Liver (tissue), 7 donors: ENCODE measurements at regions not wholly inside any gene's neighbourhood (a gene's known extent, or its start where the extent isn't known, plus 50 kb on each side); places are given as distances from the start of the nearest gene placed in this dataset.
"Not testable (repeated sequence)": the region's sequence is repeated elsewhere in the genome, so short reads cannot be mapped to it uniquely, and the experiment has no call there.

Source experiments
- DNase-seq: peaks from one replicate; pipeline ENCODE4 v3.0.0-alpha.2; 2017; ENCODE audit warnings: low spot score
- H3K27ac ChIP-seq, 2 donors: one replicate each; pipeline ENCODE4 v1.7.0; 2013; ENCODE audit warnings: inconsistent platforms in 2 of 2, low read length in 2 of 2, control low read depth in 1 of 2, low read depth in 1 of 2, mild to moderate bottlenecking in 1 of 2
- H3K27me3 ChIP-seq, 4 donors: one replicate each; pipeline versions ENCODE4 v1.6.1 to v1.7.0; 2013; ENCODE audit warnings: low read length in 3 of 4, inconsistent platforms in 1 of 4, mild to moderate bottlenecking in 1 of 4, moderate library complexity in 1 of 4; ENCODE audit not compliant: control insufficient read depth in 4 of 4, insufficient read depth in 4 of 4
- H3K36me3 ChIP-seq, 4 donors: one replicate each; pipeline versions ENCODE4 v1.6.1 to v1.7.0; 2013; ENCODE audit warnings: low read length in 3 of 4, mild to moderate bottlenecking in 3 of 4, low read depth in 1 of 4, moderate library complexity in 1 of 4; ENCODE audit not compliant: control insufficient read depth in 4 of 4, insufficient read depth in 3 of 4
- H3K4me1 ChIP-seq, 4 donors: one replicate each; pipeline versions ENCODE4 v1.6.1 to v1.7.0; 2013; ENCODE audit warnings: low read length in 3 of 4, mild to moderate bottlenecking in 3 of 4, moderate library complexity in 1 of 4; ENCODE audit not compliant: control insufficient read depth in 4 of 4, insufficient read depth in 4 of 4
- H3K4me3 ChIP-seq, 3 donors: one replicate each; pipeline versions ENCODE4 v1.6.1 to v1.7.0; 2013; ENCODE audit warnings: low read length in 3 of 3, control low read depth in 1 of 3, low read depth in 1 of 3, mild to moderate bottlenecking in 1 of 3
- H3K9ac ChIP-seq, 2 donors: one replicate each; pipeline ENCODE4 v1.7.0; 2013; ENCODE audit warnings: low read length in 2 of 2, mild to moderate bottlenecking in 2 of 2, moderate library complexity in 2 of 2, control low read depth in 1 of 2, low read depth in 1 of 2
- H3K9me3 ChIP-seq, 4 donors: one replicate each; pipeline versions ENCODE4 v1.6.1 to v1.7.0; 2013; ENCODE audit warnings: low read length in 3 of 4; ENCODE audit not compliant: control insufficient read depth in 4 of 4
- EGR1 ChIP-seq, 2 donors: IDR thresholded peaks; 2 replicates each; pipeline ENCODE4 v1.6.1; 2016 to 2018; ENCODE audit warnings: antibody characterized with exemption in 2 of 2, low read depth in 2 of 2
- GABPA ChIP-seq, 2 donors: IDR thresholded peaks in 1 of 2; conservative IDR thresholded peaks in 1 of 2; 2 replicates each; pipeline ENCODE4 v1.6.1; 2016; ENCODE audit warnings: antibody characterized with exemption in 2 of 2, mild to moderate bottlenecking in 1 of 2, moderate library complexity in 1 of 2
- HNF4A ChIP-seq, 2 donors: conservative IDR thresholded peaks; 2 replicates each; pipeline ENCODE4 v1.6.1; 2016; ENCODE audit warnings: antibody characterized with exemption in 2 of 2, mild to moderate bottlenecking in 2 of 2
- JUND ChIP-seq, 2 donors: IDR thresholded peaks; 2 replicates each; pipeline ENCODE4 v1.6.1; 2016; ENCODE audit warnings: antibody characterized with exemption in 2 of 2
- MAX ChIP-seq: IDR thresholded peaks from 2 replicates; pipeline ENCODE4 v1.6.1; 2016; ENCODE audit warnings: antibody characterized with exemption
- REST ChIP-seq: IDR thresholded peaks from 2 replicates; pipeline ENCODE4 v1.6.1; 2016; ENCODE audit warnings: antibody characterized with exemption, mild to moderate bottlenecking
- RXRA ChIP-seq, 2 donors: IDR thresholded peaks; 2 replicates each; pipeline ENCODE4 v1.6.1; 2017 to 2018; ENCODE audit warnings: antibody characterized with exemption in 2 of 2, mild to moderate bottlenecking in 1 of 2
- WGBS: extraction: QIAGEN DNeasy Blood & Tissue Kit; methylation state at CpG from one replicate; pipeline ENCODE4 v1.1.7; 2013; 5-methylcytosine and 5-hydroxymethylcytosine counted together
- donor health status: healthy.
- donor health status: healthy.
- donor health status: healthy.
- donor health status: healthy.

- not testable (repeated sequence) for H3K27ac ChIP-seq, H3K36me3 ChIP-seq, DNase-seq, H3K9ac ChIP-seq, H3K4me3 ChIP-seq, H3K4me1 ChIP-seq, H3K27me3 ChIP-seq
- 96% methylated on average over 9 of the region's 9 CpGs for WGBS
- H3K9me3 ChIP-seq, result peaks cover 0 to 10% (median 8%) of the 10 kb centered on the region in 4 donors
These were observed 108.9 kb upstream of the COL5A1 start for GRCh38 chr9:134532661-134533060.

- no peak for DNase-seq
- no peaks in the 10 kb centered on the region for H3K4me1 ChIP-seq
- H3K27me3 ChIP-seq, result peaks cover 0 to 4% (median 2%) of the 10 kb centered on the region in 4 donors
- H3K9ac ChIP-seq, result no peak overlapping the region
- no peaks in the 10 kb centered on the region for H3K36me3 ChIP-seq
- no peak overlapping the region for H3K27ac ChIP-seq
- no peak for TF ChIP-seq RXRA (IDR thresholded peaks at IDR 0.05)
- no peak for TF ChIP-seq EGR1 (IDR thresholded peaks at IDR 0.05; ENCODE audit: low read depth in 2 of 2)
- no peak for TF ChIP-seq JUND (IDR thresholded peaks at IDR 0.05)
- WGBS, result 69% methylated on average over 28 of the region's 28 CpGs
- no peak overlapping the region for H3K4me3 ChIP-seq
- H3K9me3 ChIP-seq, result peaks cover 0 to 10% (median 8%) of the 10 kb centered on the region in 4 donors
These were observed 107.6 kb upstream of the COL5A1 start for GRCh38 chr9:134533850-134534588.

DNA sequence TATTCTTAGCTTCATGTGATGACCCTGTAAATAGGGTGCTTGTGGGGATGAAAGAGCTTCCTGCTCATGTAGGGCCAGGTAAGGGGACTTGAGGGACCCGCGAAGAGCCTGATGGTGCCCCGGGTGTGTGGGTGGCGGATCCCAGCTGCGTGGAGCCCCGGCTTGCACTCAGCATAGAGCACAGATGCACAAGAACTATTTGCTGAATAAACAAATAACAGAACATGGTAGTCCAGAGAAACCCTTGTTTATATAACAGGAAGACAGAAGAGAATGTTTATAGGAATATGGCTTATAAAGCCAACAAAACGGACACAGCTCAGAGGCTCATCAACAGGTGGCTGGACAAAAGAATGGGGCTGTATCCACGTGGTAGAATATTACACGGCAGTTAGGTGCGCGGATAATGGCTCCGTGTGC, 106.9 kb upstream of the COL5A1 start:
- no peaks in the 10 kb centered on the region for H3K4me1 ChIP-seq
- peaks cover 0 to 10% (median 8%) of the 10 kb centered on the region in 4 donors for H3K9me3 ChIP-seq
- TF ChIP-seq REST (no peak), HNF4A (conservative IDR thresholded peaks at IDR 0.05) (no peak), GABPA (IDR thresholded peaks at IDR 0.05 in 1 of 2, conservative IDR thresholded peaks at IDR 0.05 in 1 of 2) (no peak)
- no peak overlapping the region for H3K4me3 ChIP-seq
- WGBS, result 78% methylated on average over 12 of the region's 12 CpGs
- H3K27me3 ChIP-seq, result peaks cover 0 to 7% (median 2%) of the 10 kb centered on the region in 4 donors
- H3K9ac ChIP-seq, result no peak overlapping the region
- H3K36me3 ChIP-seq, result no peaks in the 10 kb centered on the region
- no peak for DNase-seq
- H3K27ac ChIP-seq, result no peak overlapping the region

GRCh38 chr9:134535171-134535570, 106.4 kb upstream of the COL5A1 start:
- H3K4me1 ChIP-seq, result no peaks in the 10 kb centered on the region
- no peak overlapping the region for H3K9ac ChIP-seq
- H3K27me3 ChIP-seq, result peaks cover 0 to 7% (median 2%) of the 10 kb centered on the region in 4 donors
- peaks cover 0 to 10% (median 7%) of the 10 kb centered on the region in 4 donors for H3K9me3 ChIP-seq
- 89% methylated on average over 9 of the region's 9 CpGs for WGBS
- H3K27ac ChIP-seq, result no peak overlapping the region
- DNase-seq, result no peak
- H3K36me3 ChIP-seq, result no peaks in the 10 kb centered on the region
- TF ChIP-seq MAX, result no peak
- H3K4me3 ChIP-seq, result no peak overlapping the region
